Astrocyte (in vitro differentiated cells and primary cell): ENCODE measurements at regions not wholly inside any gene's neighbourhood (a gene's known extent, or its start where the extent isn't known, plus 50 kb on each side); places are given as distances from the start of the nearest gene placed in this dataset.

Source experiments
- DNase-seq: peaks from one replicate; pipeline ENCODE4 v3.0.0-alpha.2; 2010; ENCODE audit warnings: low read depth
- FAIRE-seq: peaks from 2 replicates; lab custom pipeline; 2011; peaks lifted over from hg19 to GRCh38; lab: Jason Lieb, UNC
- H2AFZ ChIP-seq: 2 replicates; pipeline ENCODE4 v1.6.0; 2012; ENCODE audit warnings: low read depth, low read length, inconsistent platforms
- H3K27ac ChIP-seq: 2 replicates; pipeline ENCODE4 v1.5.1; 2011; ENCODE audit warnings: low read depth, low read length, inconsistent platforms
- H3K27me3 ChIP-seq: 2 replicates; pipeline ENCODE4 v1.6.0; 2011; ENCODE audit warnings: low read length, inconsistent platforms; ENCODE audit not compliant: insufficient read depth
- H3K36me3 ChIP-seq: 2 replicates; pipeline ENCODE4 v1.5.1; 2011; ENCODE audit warnings: low read length, inconsistent platforms; ENCODE audit not compliant: insufficient read depth
- H3K4me1 ChIP-seq: 2 replicates; pipeline ENCODE4 v1.5.1; 2011; ENCODE audit warnings: low read length, inconsistent platforms; ENCODE audit not compliant: insufficient read depth
- H3K4me2 ChIP-seq: 2 replicates; pipeline ENCODE4 v1.6.0; 2012; ENCODE audit warnings: low read length, inconsistent platforms
- H3K4me3 ChIP-seq: 2 replicates; pipeline ENCODE4 v1.5.1; 2011; ENCODE audit warnings: low read depth, mild to moderate bottlenecking, low read length, inconsistent platforms; ENCODE audit not compliant: insufficient read depth
- H3K79me2 ChIP-seq: 2 replicates; pipeline ENCODE4 v1.6.0; 2012; ENCODE audit warnings: mild to moderate bottlenecking, low read length, inconsistent platforms; ENCODE audit not compliant: insufficient read depth
- H3K9ac ChIP-seq: 2 replicates; pipeline ENCODE4 v1.6.0; 2012; ENCODE audit warnings: mild to moderate bottlenecking, low read length, inconsistent platforms
- H3K9me3 ChIP-seq: 2 replicates; pipeline ENCODE4 v1.5.1; 2012; ENCODE audit warnings: low read depth, mild to moderate bottlenecking, low read length, inconsistent platforms; ENCODE audit not compliant: insufficient read depth
- H4K20me1 ChIP-seq: 2 replicates; pipeline ENCODE4 v1.6.0; 2012; ENCODE audit warnings: low read length, inconsistent platforms; ENCODE audit not compliant: insufficient read depth
- H3K27ac Mint-ChIP-seq: one replicate; pipeline ENCODE4 v1.8.0; 2021; ENCODE audit warnings: mild to moderate bottlenecking, mixed read lengths; ENCODE audit not compliant: unreplicated experiment
- H3K27me3 Mint-ChIP-seq: one replicate; pipeline ENCODE4 v1.8.0; 2021; ENCODE audit warnings: low read depth, mixed read lengths; ENCODE audit not compliant: unreplicated experiment
- H3K36me3 Mint-ChIP-seq: one replicate; pipeline ENCODE4 v1.8.0; 2021; ENCODE audit warnings: low read depth, mixed read lengths; ENCODE audit not compliant: unreplicated experiment
- H3K4me1 Mint-ChIP-seq: one replicate; pipeline ENCODE4 v1.8.0; 2021; ENCODE audit warnings: low read depth, mixed read lengths; ENCODE audit not compliant: unreplicated experiment
- H3K4me3 Mint-ChIP-seq: one replicate; pipeline ENCODE4 v1.8.0; 2021; ENCODE audit warnings: mild to moderate bottlenecking, moderate library complexity, mixed read lengths; ENCODE audit not compliant: unreplicated experiment
- H3K9me3 Mint-ChIP-seq: one replicate; pipeline ENCODE4 v1.8.0; 2021; ENCODE audit warnings: mild to moderate bottlenecking, mixed read lengths; ENCODE audit not compliant: unreplicated experiment
- CTCF ChIP-seq: IDR thresholded peaks from 2 replicates; pipeline ENCODE4 v1.5.1; 2011; ENCODE audit warnings: low read depth, mild to moderate bottlenecking, inconsistent platforms, low read length, moderate library complexity; ENCODE audit not compliant: insufficient read depth
- EZH2 ChIP-seq: IDR thresholded peaks from 2 replicates; pipeline ENCODE4 v1.6.1; 2012; ENCODE audit warnings: mild to moderate bottlenecking, low read length, inconsistent platforms; ENCODE audit not compliant: insufficient read depth

GRCh38 chr2:242011991-242012764, 142.6 kb downstream of the RTP5 start:
- no peak overlapping the region for H3K27ac ChIP-seq
- FAIRE-seq, result no peak
- no peak overlapping the region for H3K9ac ChIP-seq
- no peak overlapping the region for H3K4me3 Mint-ChIP-seq
- TF ChIP-seq CTCF (no peak), EZH2 (no peak)
- no peaks in the 10 kb centered on the region for H3K4me1 ChIP-seq
- H4K20me1 ChIP-seq, result no peaks in the 10 kb centered on the region
- H3K27me3 Mint-ChIP-seq, result peaks cover 33% of the 10 kb centered on the region
- H3K79me2 ChIP-seq, result no peaks in the 10 kb centered on the region
- H3K36me3 Mint-ChIP-seq, result no peaks in the 10 kb centered on the region
- no peaks in the 10 kb centered on the region for H3K9me3 ChIP-seq
- no peak overlapping the region for H3K4me3 ChIP-seq
- no peaks in the 10 kb centered on the region for H3K9me3 Mint-ChIP-seq
- DNase-seq, result no peak
- H3K4me1 Mint-ChIP-seq, result no peaks in the 10 kb centered on the region
- peaks cover 10% of the 10 kb centered on the region for H3K27me3 ChIP-seq
- no peaks in the 10 kb centered on the region for H3K36me3 ChIP-seq
- no peak overlapping the region for H3K27ac Mint-ChIP-seq
- no peak overlapping the region for H3K4me2 ChIP-seq
- H2AFZ ChIP-seq, result no peak overlapping the region

- Histone ChIP-seq H3K4me2 (no peak overlapping the region), H3K4me3 (no peak overlapping the region), H3K27me3 (peaks cover 12% of the 10 kb centered on the region), H3K36me3 (no peaks in the 10 kb centered on the region), H3K4me1 (no peaks in the 10 kb centered on the region), H3K9ac (no peak overlapping the region), H3K9me3 (no peaks in the 10 kb centered on the region), H4K20me1 (no peaks in the 10 kb centered on the region), H3K27ac (no peak overlapping the region), H3K79me2 (no peaks in the 10 kb centered on the region), H2AFZ (no peak overlapping the region)
- H3K27me3 Mint-ChIP-seq, result peaks cover 35% of the 10 kb centered on the region
- no peaks in the 10 kb centered on the region for H3K9me3 Mint-ChIP-seq
- TF ChIP-seq EZH2 (no peak), CTCF (no peak)
- FAIRE-seq (no peak), DNase-seq (no peak)
- H3K36me3 Mint-ChIP-seq, result no peaks in the 10 kb centered on the region
- no peak overlapping the region for H3K4me3 Mint-ChIP-seq
- H3K27ac Mint-ChIP-seq, result no peak overlapping the region
- H3K4me1 Mint-ChIP-seq, result no peaks in the 10 kb centered on the region
Measured at GRCh38 chr2:242012956-242013764, 143.6 kb downstream of the RTP5 start.

GRCh38 chr2:242013771-242014170, 144.2 kb downstream of the RTP5 start:
- Histone ChIP-seq H3K79me2 (no peaks in the 10 kb centered on the region), H3K36me3 (no peaks in the 10 kb centered on the region), H3K27me3 (peaks cover 14% of the 10 kb centered on the region), H3K4me3 (no peak overlapping the region), H2AFZ (no peak overlapping the region), H4K20me1 (no peaks in the 10 kb centered on the region), H3K4me2 (no peak overlapping the region), H3K9me3 (no peaks in the 10 kb centered on the region), H3K27ac (no peak overlapping the region), H3K9ac (no peak overlapping the region), H3K4me1 (no peaks in the 10 kb centered on the region)
- H3K9me3 Mint-ChIP-seq, result peaks cover 3% of the 10 kb centered on the region
- H3K4me1 Mint-ChIP-seq, result no peaks in the 10 kb centered on the region
- H3K27ac Mint-ChIP-seq, result no peak overlapping the region
- FAIRE-seq, result no peak
- H3K27me3 Mint-ChIP-seq, result peaks cover 41% of the 10 kb centered on the region
- DNase-seq, result no peak
- H3K36me3 Mint-ChIP-seq, result no peaks in the 10 kb centered on the region
- TF ChIP-seq CTCF (no peak), EZH2 (no peak)
- H3K4me3 Mint-ChIP-seq, result no peak overlapping the region
